GM21619 (cell line): ENCODE measurements at regions not wholly inside any gene's neighbourhood (a gene's known extent, or its start where the extent isn't known, plus 50 kb on each side); places are given as distances from the start of the nearest gene placed in this dataset.

ENCODE experiments used
- ATAC-seq: cut with Tn5 transposase; IDR thresholded peaks from one replicate; pipeline ENCODE4 v1.9.1; 2021; ENCODE audit not compliant: unreplicated experiment

DNA sequence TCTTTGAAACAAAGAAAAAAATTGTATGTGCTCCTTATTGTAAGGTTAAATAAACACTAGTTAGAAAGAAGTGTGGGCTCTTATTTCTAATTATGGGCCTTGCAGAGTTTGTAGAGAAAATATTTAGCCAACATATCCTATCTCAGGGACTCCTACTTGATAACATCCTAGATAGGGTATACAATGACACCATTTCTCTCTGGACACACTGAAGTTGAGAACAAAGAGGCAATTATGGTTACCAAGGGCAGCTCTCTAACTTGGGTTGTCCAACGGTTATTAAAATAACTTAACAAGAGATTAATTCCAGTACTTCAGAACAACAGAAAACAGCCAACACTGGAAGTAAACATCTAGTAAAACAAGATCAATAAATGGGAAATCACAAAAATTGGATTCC lies 69.0 kb upstream of the ZC3H11B start:
- ATAC-seq, result no peak

DNA sequence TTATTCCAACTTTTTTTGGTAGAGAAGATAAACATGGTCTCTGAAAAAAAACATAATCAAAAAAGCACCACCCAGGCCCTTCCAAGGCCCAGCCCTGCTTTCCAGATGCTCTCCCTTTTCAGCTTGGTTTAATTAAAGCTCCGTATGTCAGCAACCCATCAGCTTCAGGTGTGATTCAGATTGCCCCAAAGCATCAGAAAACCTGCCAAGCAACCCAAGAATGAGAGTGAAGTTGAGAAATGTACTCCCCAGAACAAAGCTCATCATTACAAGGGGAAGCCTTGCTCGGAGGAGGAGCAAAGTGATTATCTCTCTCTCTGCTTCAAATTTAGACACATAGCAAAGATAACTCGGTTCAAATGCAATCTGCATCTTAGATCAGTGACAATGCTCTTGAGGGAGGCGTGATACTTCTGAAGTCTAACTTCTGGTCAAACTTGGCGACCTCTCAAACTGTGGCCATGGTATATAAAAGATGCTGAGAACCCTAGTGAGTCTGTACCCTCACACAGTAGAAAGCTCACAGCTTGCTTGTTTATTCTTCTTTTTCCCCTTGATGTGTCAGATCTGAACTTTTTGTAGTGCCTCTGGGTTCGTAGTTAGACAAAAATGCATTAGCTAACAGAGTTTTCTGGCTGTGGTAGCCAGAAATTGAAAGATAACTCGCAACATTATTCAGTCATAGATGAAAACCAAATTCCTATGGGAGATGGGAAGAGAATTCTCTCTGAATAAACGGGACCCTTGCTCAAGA lies 63.3 kb upstream of the ZC3H11B start:
- ATAC-seq, result no peak

DNA sequence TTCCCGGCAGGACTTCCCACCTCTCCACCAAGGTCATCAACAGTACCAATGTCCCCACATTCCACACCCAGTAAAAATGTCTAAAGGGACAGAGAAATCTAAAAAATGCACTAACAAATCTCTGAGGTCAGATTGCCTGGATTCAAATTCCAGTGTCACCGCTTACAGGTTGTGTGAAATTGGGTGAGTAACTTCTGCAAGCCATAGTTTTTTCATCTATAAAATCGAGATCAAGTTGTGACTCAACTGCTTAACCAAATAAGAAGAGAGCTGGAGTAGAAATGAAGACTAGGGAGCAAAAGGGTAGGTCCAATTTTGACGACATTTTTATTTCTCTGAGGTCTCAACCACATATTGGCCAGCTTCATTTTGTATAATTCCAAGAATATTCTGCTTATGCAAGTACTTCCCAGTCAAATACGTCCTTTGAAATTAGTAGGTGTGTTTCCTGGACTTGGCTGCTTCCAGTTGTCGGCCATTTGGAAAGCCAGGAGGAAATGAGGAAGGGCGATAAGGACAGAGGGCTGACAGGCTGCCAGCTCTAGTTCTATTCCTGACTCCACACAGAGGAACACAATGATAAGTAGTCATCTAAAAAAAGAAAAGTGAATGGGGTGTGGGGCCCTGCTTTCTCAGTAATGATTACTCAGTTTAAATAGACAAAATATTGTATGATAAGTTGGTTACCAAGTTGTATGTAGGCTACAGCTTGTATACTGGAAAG lies 57.7 kb upstream of the ZC3H11B start:
- no peak for ATAC-seq

DNA sequence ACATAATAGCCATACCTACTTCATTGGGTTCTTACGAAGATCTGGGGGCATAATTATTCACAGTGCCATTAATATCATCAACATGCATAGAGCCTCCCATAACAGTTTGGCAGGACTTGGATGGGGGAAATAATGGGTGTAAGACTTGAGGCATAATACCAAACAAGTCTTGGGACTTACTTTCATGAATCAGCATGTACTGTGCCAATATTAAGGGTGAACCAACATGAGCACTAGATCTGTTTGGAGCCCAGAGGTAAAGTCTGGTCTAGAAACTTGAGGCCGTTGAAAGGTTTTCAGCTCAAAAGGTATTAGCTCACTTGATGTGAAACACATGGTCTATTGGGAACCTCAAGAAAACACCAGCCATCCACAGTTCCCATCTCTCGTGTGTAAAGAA lies 56.7 kb upstream of the ZC3H11B start:
- ATAC-seq, result no peak

DNA sequence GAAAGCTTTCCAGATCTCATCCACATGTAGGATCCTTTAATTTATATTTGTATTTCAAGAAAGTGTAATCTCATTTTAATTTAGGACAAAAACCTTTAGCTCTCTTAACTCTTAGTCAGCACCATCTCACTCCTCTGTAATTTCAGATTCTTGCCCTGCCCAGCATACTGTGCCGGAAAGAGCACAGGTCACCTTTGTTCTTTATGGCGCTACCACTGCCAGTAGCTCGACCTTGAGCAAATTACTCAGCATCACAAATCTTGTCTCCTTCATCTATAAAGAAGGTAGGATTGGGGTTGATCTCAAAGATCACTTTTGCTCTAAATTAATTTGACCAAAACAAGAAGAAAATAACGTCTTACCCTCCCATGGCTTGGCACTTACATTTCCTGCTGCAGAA lies 56.1 kb upstream of the ZC3H11B start:
- ATAC-seq, result no peak

DNA sequence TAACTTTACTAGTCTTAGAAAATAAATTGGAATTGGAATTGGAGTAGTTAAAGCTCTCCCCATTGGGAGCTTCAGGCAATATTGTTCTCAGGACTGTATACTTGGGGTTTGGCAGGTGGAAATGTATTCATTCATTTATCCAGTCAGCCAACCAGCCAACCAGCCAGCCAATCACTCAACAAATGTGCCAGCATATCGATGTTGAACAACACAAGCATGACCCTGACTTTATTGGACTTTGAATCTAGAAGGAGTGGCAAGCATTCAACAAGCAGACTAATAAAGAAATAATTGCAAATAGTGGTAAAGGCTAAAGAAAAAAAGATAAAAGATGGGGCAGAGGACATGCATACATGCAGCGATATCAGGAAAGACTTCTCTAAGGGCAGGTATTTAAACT lies 55.5 kb upstream of the ZC3H11B start:
- ATAC-seq, result no peak

DNA sequence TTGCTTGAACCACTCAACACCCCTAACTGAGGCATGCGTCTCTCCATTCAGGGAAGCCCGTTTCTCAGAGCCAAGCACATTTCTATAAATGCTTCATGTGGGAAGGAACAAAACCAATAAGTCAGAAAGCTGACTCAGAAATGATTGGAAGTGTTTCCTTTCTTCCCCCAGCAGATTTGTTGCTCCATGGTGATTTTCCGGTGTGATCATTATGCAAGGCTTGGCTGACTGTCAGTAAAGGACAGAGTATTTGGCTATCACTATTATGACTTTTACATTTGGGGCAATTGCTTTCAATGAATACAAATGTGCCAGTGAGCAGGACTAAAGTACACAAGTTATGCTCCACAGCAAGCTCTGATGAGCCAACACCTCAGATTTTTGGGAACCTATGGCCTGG lies 53.3 kb upstream of the ZC3H11B start:
- no peak for ATAC-seq

DNA sequence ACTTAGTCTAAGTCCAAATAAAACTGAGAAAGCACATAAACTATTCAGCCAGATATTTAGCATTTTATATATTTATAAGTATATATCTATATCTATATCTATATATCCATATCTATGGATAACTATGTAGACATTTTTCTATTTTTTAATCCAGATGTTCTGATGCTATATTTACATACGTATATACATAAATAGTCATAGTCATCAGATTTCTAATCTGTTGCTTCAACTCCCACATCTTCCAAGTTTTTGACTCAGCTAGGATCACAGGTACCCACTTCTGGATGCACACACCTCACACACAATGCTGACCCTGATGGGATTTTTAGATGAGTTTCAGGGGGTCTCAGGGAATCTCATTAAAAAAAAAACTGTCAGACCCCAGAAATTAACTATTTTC lies 52.2 kb upstream of the ZC3H11B start:
- ATAC-seq, result no peak

DNA sequence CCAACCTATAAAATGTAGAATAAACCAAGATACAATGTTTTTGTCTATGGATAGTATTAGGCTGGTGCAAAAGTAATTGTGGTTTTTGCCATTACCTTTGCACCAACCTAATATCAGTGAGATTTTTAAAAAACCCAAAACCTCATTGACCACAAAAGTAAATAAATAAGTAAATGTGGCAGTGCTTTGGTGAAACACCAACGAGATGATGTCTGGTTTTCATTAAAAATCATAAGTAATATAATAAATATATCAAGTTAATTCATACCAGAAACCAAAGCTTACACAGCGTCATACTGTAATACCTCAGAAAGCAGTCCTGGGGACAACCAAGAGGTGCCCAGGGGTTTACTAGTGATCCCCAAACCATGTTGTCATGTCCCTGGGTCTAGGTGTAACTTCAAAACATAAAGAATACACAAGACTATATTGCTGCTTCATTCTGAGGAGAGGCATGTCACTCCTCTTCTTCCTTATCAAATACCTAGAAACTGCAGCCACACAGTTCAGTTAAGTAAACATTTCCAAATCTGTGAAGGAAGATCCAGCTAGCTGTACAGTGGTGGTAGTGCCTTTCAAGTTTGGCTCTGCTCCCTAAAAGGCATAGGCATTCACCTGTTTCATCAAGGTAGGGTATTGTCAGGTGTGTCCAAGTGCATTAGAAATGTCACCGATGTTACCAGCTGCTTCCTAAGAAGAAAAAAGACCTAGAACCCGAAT lies 51.6 kb upstream of the ZC3H11B start:
- no peak for ATAC-seq
